Activated CD4-positive, alpha-beta T cell treated with anti-CD3 and anti-CD28 coated beads for 1 hour (primary cell): ENCODE measurements at regions not wholly inside any gene's neighbourhood (a gene's known extent, or its start where the extent isn't known, plus 50 kb on each side); places are given as distances from the start of the nearest gene placed in this dataset.
"Not testable (repeated sequence)": the region's sequence is repeated elsewhere in the genome, so short reads cannot be mapped to it uniquely, and the experiment has no call there.

Experiments
- DNase-seq: peaks from one replicate; pipeline ENCODE4 v3.0.0-alpha.2; 2020

GRCh38 chr18:14188751-14189406, 56.6 kb upstream of the ZNF519 start:
- DNase-seq: not testable (repeated sequence)
